22Rv1 (cell line): ENCODE measurements at regions not wholly inside any gene's neighbourhood (a gene's known extent, or its start where the extent isn't known, plus 50 kb on each side); places are given as distances from the start of the nearest gene placed in this dataset.

Experiments used
- H3K27ac ChIP-seq: fragments of 450-650 bp; 2 replicates; pipeline ENCODE4 v1.5.1; 2017
- CTCF ChIP-seq: fragments of 450-650 bp; IDR thresholded peaks from 2 replicates; pipeline ENCODE4 v1.5.1; 2017; ENCODE audit warnings: mild to moderate bottlenecking
- ZFX ChIP-seq: fragments of 450-650 bp; IDR thresholded peaks from 2 replicates; pipeline ENCODE4 v1.6.1; 2017; ENCODE audit warnings: antibody characterized with exemption, borderline replicate concordance

DNA sequence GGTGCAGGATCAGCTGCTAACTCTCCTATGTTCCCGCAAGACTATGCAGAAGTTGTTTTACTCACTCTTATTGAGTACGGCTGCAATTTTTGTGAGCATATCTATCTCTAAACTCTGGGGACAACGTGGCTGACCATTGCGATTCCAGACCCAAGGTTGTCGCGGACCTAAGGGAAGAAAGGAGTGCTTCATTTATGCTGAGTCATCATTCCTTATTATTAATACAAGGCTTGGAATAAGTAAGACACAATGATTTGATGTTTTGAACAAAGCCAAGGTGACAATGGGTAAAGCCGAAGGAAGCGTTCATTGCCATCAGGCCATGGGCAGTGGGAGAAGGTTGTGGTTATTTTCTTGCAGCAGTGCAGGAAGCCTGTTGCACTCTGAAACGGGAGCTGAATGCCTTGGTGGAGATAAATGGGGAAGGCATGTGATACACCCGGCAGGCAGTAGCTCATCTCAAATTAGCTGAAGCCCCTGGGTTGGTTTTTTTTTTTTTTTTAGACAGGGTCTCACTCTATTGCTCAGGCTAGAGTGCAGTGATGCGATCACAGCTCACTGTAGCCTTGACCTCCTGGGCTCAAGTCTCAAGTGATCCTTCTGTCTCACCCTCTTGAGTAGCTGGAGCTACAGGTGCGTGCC lies 605.7 kb downstream of the TYW1 start:
- TF ChIP-seq CTCF (no peak), ZFX (no peak)
- H3K27ac ChIP-seq: no peak overlapping the region

- TF ChIP-seq CTCF (no peak), ZFX (no peak)
- H3K27ac ChIP-seq: no peak overlapping the region
Measured at GRCh38 chr7:67604461-67605386, 608.1 kb downstream of the TYW1 start.

DNA sequence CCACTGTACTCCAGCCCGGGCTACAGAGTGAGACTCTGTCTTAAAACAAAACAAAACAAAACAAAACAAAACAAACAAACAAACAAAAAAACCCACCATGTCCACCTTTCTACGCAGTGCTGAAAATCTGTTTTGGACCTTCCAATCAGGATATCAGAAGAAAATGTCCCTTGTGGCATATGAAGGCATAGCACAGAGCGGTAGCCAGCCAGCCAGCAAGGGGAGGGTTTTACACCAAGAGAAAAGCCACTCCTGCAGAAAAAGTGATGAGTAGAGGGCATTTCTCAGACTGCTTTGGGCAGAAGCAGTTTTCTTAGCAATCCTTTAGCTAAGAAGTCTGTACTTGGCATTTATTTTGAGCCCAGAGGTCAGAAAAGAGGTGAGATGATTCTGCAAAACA lies 612.2 kb downstream of the TYW1 start:
- H3K27ac ChIP-seq: no peak overlapping the region
- TF ChIP-seq ZFX (no peak), CTCF (0 out of 2 replicates have a peak, but pooled peaks have one; percentile 12)

DNA sequence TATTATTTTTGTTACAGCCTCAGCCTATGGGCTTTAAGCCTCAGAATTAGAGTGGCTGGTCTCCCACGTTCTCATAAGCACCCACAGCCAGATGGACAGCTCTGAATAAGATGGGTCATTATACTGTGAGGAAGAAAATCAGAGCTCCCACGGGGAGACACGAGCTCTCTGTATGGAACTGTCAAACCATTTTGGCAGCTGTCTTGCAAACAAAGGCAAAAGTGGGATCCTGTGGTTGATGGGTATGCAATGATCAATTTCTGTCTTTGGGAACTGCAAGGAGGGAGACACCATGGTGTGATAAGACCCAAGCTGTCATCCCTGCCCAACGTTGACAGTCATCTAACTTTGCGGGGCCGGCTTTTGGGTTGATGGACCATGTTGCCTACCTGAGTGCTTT lies 614.3 kb downstream of the TYW1 start:
- TF ChIP-seq CTCF (no peak), ZFX (no peak)
- H3K27ac ChIP-seq: no peak overlapping the region

DNA sequence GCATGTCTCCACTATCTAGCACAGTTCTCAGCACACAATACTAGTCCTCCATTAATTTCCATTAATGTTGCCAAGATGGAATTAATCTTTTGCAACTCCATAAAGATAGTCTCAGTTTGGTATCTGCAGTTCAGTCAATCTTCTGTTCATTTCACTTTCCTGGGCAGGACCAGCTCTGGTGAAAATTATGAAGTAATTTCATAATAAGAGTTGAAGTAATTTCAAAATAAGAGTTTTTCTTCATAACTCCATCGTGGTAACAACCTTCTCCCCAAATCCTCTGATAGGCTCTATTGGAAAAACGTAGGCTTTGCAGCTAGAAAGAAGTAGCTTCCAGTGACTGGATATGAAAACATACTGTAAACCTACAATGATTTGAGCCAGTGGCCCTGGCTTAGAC lies 618.2 kb downstream of the TYW1 start:
- no peak for TF ChIP-seq ZFX
- TF ChIP-seq CTCF: no peak
- H3K27ac ChIP-seq: no peak overlapping the region

GRCh38 chr7:67616517-67616916 lies 619.9 kb downstream of the TYW1 start:
- no peak overlapping the region for H3K27ac ChIP-seq
- TF ChIP-seq ZFX (no peak), CTCF (no peak)

DNA sequence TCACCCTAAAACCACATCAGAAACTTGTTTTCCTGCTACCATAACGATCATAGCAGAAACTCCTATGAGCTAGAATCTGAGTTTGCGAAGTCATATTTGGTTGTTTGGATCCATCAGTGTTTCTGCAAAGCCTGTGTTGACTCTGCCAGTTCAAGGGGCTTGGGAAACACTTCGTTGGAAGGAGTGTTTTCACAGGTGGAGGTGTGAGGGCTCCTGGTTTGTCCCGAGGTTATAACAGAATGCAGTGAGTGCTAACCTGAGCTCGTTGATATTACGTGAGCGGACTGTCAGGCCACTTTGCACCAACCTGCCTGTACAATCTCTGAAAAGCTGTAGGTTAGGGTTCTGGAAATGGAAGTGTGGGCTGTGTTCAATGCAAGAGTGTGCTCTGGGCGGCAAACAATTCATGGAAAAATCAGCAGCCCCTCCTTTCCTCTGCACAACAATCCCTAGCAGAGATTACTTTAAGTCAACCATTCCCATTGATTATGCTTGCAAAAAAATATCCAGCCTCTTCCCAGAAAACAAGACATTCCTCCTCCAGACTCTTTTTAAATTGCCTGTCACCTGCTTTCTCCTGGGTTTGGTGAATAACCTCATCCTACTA lies 622.0 kb downstream of the TYW1 start:
- TF ChIP-seq CTCF: no peak
- TF ChIP-seq ZFX: no peak
- H3K27ac ChIP-seq: no peak overlapping the region
